GM10248 (cell line): ENCODE measurements at regions not wholly inside any gene's neighbourhood (a gene's known extent, or its start where the extent isn't known, plus 50 kb on each side); places are given as distances from the start of the nearest gene placed in this dataset.

ENCODE experiments used
- CTCF ChIA-PET: fragments of 300-600 bp; sonication (Branson Sonifier 250); formaldehyde crosslinking; extraction: SDS; loops from one replicate; lab custom pipeline; 2021; ENCODE audit warnings: antibody characterized with exemption; lab: Yijun Ruan, JAX
- POLR2A ChIA-PET: fragments of 350-650 bp; sonication (Branson Sonifier 250); formaldehyde crosslinking; extraction: SDS; loops from one replicate; lab custom pipeline; 2020; ENCODE audit warnings: antibody characterized with exemption; lab: Yijun Ruan, JAX
- DNase-seq: peaks from one replicate; pipeline ENCODE4 v3.0.0; 2012; ENCODE audit errors: extremely low spot score
- CTCF ChIP-seq: IDR thresholded peaks from 2 replicates; pipeline ENCODE4 v1.5.1; 2012; ENCODE audit warnings: mild to moderate bottlenecking, low read depth; ENCODE audit errors: extremely low read depth, missing control alignments, control extremely low read depth

GRCh38 chr13:73544175-73544574 is 485.4 kb downstream of the KLF5 start:
- ChIA-PET CTCF (interaction anchor here (1.7 kb wide), 2 partner anchors 11 to 16 kb away, joined by 3 to 6 read pairs; no protein-coding TSS in a partner anchor), POLR2A (no interaction called here)
- no peak for DNase-seq
- no peak for TF ChIP-seq CTCF

GRCh38 chr13:73542446-73542845 is 483.6 kb downstream of the KLF5 start:
- ChIA-PET CTCF (interaction anchor here (1.1 kb wide), 1 partner anchor 11 kb away, joined by 3 read pairs; no protein-coding TSS in a partner anchor), POLR2A (no interaction called here)
- no peak for DNase-seq
- no peak for TF ChIP-seq CTCF

GRCh38 chr13:73536865-73537264 is 478.1 kb downstream of the KLF5 start:
- DNase-seq: no peak
- CTCF ChIA-PET: interaction anchor here (1.2 kb wide), 1 partner anchor 9 kb away, joined by 3 read pairs; no protein-coding TSS in a partner anchor
- no peak for TF ChIP-seq CTCF
- POLR2A ChIA-PET: no interaction called here

- no peak for DNase-seq
- TF ChIP-seq CTCF: no peak
- CTCF ChIA-PET: no interaction called here
- POLR2A ChIA-PET: no interaction called here
These were observed 476.5 kb downstream of the KLF5 start for GRCh38 chr13:73535341-73535740.

GRCh38 chr13:73532987-73533510 is 474.2 kb downstream of the KLF5 start:
- no peak for TF ChIP-seq CTCF
- ChIA-PET CTCF (interaction anchor here (0.9 to 2.5 kb wide), 3 partner anchors 12 to 79 kb away, joined by 3 to 6 read pairs (median 3); no protein-coding TSS in a partner anchor), POLR2A (no interaction called here)
- no peak for DNase-seq

- DNase-seq: no peak
- CTCF ChIA-PET: interaction anchor here (0.9 to 2.5 kb wide), 2 partner anchors 13 kb away, joined by 3 to 6 read pairs; no protein-coding TSS in a partner anchor
- POLR2A ChIA-PET: no interaction called here
- TF ChIP-seq CTCF: no peak
These were observed 473.8 kb downstream of the KLF5 start for GRCh38 chr13:73532582-73532981.
